Activated CD4-positive, alpha-beta T cell treated with anti-CD3 and anti-CD28 coated beads, Interleukin-2, amount 10 ng/mL, durations not matched to agents 24 days and 14 days (primary cell): ENCODE measurements at regions not wholly inside any gene's neighbourhood (a gene's known extent, or its start where the extent isn't known, plus 50 kb on each side); places are given as distances from the start of the nearest gene placed in this dataset.

Experiments
- DNase-seq: peaks from one replicate; pipeline ENCODE4 v3.0.0; 2022
- H3K27ac Mint-ChIP-seq: one replicate; pipeline ENCODE4 v1.8.0; 2022; ENCODE audit warnings: mild to moderate bottlenecking, mixed read lengths
- H3K27me3 Mint-ChIP-seq: one replicate; pipeline ENCODE4 v1.8.0; 2022; ENCODE audit warnings: mixed read lengths
- H3K36me3 Mint-ChIP-seq: one replicate; pipeline ENCODE4 v1.8.0; 2022; ENCODE audit warnings: low read depth, mild to moderate bottlenecking, mixed read lengths
- H3K4me1 Mint-ChIP-seq: one replicate; pipeline ENCODE4 v1.8.0; 2021; ENCODE audit warnings: mixed read lengths
- H3K4me3 Mint-ChIP-seq: one replicate; pipeline ENCODE4 v1.8.0; 2022; ENCODE audit warnings: mild to moderate bottlenecking, moderate library complexity, mixed read lengths
- H3K9me3 Mint-ChIP-seq: one replicate; pipeline ENCODE4 v1.8.0; 2021; ENCODE audit warnings: mixed read lengths
- intact Hi-C: fragments of 100-400 bp; cut with micrococcal nuclease; formaldehyde crosslinking; loops from one replicate; pipeline ENCODE4 v1.15.1; 2023

DNA sequence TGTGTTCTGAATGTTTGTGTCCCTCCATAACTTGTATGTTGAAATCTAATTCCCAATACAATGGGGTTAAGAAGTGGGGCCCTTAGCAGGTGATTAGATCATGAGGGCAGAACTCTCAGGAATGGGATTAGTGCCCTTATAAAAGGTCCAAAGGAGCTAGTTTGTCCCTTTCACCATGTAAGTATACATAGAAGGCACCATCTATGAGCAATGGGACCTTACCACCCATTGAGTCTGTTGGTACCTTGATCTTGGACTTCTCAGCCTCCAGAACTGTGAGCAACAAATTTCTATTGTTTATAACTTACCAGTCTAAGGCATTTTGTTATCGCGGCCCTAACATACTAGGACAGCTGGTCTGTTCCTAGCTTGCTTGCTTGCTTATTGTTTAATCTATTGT is 106.3 kb downstream of the MYCN start:
- intact Hi-C loops: no loop called here
- no peak for DNase-seq
- H3K27me3 Mint-ChIP-seq: no peaks in the 10 kb centered on the region

DNA sequence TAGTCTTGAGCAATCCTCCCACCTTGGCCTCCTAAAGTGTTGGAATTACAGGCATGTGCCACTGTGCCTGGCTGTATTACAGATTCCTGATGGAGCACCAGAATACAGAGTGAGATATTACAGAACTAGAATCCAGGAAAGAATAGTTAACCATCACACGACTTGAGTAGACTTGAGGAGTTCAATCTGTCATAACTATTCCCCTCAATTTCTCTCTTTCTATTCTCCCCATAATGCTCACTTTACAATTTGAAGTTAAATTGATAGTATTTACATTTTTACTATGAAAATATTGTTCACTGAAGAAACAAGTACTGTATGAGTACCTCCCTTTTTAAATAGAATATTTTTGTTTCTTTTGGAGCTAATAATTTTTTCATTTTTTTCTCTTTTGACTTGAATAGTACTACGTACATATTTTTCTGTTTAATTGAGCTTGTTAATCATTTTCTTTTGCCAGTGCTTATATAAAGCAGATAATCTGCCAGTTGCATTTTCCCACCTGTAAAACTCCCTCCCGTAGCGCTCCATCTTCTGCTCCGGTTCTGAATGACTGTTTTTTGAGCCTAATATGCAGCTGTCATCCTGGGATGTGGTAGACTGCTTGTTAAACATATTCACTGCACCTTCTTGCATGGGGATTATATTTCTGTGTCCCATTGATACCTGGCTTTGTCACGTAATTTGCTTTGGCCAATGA is 105.5 kb downstream of the MYCN start:
- Mint-ChIP-seq H3K4me3 (no peak overlapping the region), H3K4me1 (no peaks in the 10 kb centered on the region), H3K27ac (no peak overlapping the region), H3K27me3 (no peaks in the 10 kb centered on the region), H3K9me3 (no peaks in the 10 kb centered on the region), H3K36me3 (no peaks in the 10 kb centered on the region)
- no peak for DNase-seq
- intact Hi-C loops: no loop called here

More for the DNA sequence above, 106.3 kb downstream of the MYCN start:
- Mint-ChIP-seq H3K36me3 (no peaks in the 10 kb centered on the region), H3K4me3 (no peak overlapping the region), H3K9me3 (no peaks in the 10 kb centered on the region), H3K27ac (no peak overlapping the region), H3K4me1 (no peaks in the 10 kb centered on the region)

DNA sequence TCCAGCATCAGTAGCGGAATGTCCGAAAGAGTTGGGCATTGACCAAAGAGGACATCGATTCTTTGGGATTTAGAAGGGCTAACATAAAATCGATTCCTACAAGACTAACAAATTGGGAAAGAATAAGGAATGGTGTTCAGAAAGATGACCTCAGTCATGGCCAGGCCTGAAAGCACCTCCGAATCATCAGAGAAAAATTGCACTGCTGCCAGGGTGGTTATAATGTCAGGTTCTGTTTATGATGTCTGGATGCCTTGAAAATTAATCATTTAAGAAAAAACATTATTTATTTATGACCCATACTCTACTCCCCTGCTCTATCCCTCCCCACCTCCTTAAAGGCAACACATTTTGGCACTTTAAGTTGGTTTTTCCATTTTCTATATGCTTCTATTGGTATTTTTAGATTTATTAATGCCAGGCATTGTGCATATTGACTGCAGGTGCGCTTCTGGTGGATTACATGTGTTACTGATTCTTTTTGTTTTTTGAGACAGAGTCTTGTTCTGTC is 104.7 kb downstream of the MYCN start:
- H3K36me3 Mint-ChIP-seq: no peaks in the 10 kb centered on the region

DNA sequence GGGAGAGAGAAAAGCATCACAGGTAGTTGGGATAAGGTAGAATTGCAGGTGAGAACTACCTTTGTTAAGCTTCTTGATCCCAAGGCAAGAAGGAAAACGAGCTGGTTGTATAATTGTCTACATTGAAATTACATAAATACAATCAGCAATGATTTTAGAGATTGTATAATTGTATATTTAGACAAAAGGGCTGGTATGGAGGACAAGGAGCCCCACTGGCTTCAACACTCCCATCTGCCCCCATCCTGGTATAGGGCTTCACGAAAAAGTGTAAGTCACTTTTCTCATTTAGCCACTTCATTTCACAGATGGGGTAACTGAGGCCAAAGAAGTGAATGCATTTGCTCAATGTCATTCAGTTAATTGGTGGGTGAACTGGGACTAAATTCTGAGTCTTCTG is 103.3 kb downstream of the MYCN start:
- Mint-ChIP-seq H3K9me3 (no peaks in the 10 kb centered on the region), H3K36me3 (no peaks in the 10 kb centered on the region), H3K4me1 (no peaks in the 10 kb centered on the region), H3K4me3 (no peak overlapping the region), H3K27me3 (no peaks in the 10 kb centered on the region), H3K27ac (no peak overlapping the region)
- DNase-seq: no peak
- intact Hi-C loops: no loop called here

More for the DNA sequence above, 104.7 kb downstream of the MYCN start:
- intact Hi-C loops: no loop called here
- H3K9me3 Mint-ChIP-seq: no peaks in the 10 kb centered on the region
- H3K4me1 Mint-ChIP-seq: no peaks in the 10 kb centered on the region
- DNase-seq: no peak
- no peaks in the 10 kb centered on the region for H3K27me3 Mint-ChIP-seq
- H3K27ac Mint-ChIP-seq: no peak overlapping the region
- H3K4me3 Mint-ChIP-seq: no peak overlapping the region

DNA sequence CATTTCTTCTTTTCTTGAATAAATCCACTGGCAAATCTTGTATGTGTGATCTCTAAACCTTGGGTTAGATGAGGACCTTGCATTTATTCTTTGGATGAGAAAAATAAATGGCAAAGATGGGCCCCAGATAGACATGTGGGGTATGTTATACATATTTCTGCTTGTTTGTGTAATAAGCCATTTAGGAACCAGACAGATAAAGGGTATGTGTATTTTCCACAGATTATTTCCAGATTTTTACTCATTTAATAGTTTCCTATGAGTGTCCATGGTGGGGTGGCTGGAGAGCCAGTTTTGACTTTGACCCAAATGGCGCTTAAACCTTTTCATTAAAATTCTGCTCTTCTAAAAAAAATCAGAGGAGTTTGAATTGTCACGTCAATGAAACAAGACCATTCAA is 102.8 kb downstream of the MYCN start:
- Mint-ChIP-seq H3K4me1 (no peaks in the 10 kb centered on the region), H3K4me3 (no peak overlapping the region), H3K27me3 (no peaks in the 10 kb centered on the region), H3K27ac (no peak overlapping the region), H3K36me3 (no peaks in the 10 kb centered on the region), H3K9me3 (no peaks in the 10 kb centered on the region)
- no peak for DNase-seq
- intact Hi-C loops: no loop called here

DNA sequence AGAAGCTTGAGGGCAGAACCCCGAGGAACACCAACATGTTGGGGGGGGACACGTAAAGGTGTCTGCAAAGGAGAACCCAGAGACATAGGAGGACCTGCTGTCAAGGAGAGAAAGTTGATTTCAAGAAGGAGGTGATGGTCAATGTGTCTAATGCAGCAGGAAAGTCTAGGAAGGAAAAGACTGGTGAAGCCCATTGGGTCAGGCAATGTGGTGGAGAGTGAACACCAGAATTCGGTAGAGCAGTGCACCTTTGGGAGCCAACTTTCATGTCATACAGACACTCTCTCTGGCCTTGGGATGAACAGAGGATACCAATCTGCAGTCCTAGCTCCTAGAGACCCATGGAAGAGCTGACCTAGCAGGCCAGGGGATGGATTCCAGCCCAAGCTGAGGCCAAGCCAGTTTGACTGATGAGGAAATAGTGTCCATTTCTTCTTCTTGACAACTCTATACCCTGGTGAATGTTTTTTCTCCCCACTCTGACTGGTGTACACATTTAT is 101.9 kb downstream of the MYCN start:
- no peaks in the 10 kb centered on the region for H3K36me3 Mint-ChIP-seq
- DNase-seq: no peak
- H3K9me3 Mint-ChIP-seq: no peaks in the 10 kb centered on the region
- H3K27ac Mint-ChIP-seq: no peak overlapping the region
- intact Hi-C loops: no loop called here
- no peaks in the 10 kb centered on the region for H3K4me1 Mint-ChIP-seq
- no peak overlapping the region for H3K4me3 Mint-ChIP-seq
- H3K27me3 Mint-ChIP-seq: no peaks in the 10 kb centered on the region

DNA sequence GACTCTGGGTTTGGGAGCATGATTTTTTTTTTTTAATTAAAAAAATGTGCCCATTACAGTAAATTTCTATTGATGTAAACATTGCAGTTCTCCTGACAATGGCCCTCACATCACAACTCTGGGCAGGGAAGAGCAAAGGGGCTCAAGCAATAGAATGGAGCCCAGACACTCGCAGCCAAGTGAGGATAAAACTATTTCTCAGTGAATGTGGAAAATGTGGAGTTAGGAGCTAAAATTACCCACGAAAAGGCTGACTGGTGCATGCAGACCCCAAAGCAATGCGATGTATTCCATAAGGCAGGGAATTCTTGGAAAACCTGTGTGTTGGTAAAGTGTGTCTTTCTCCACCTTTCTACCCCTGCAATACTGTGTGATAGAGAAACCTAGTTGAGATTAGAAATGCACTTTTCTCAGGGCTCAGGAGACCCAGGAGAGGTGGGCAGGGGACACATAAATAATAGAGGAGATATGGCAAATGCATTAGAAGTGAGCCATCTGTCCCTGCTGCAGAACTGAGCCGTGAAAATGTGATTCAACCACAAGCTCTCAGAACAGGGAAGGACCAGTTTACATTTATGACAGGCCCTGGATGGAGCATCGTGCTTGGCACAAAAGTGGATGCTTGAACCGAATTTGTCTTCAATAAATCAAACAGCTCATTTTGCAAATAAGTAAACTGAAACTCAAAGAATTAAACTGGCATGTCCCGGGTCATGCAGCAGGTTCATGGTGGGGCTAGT is 100.1 kb downstream of the MYCN start:
- no peak overlapping the region for H3K27ac Mint-ChIP-seq
- intact Hi-C loops: no loop called here
- H3K36me3 Mint-ChIP-seq: no peaks in the 10 kb centered on the region

DNA sequence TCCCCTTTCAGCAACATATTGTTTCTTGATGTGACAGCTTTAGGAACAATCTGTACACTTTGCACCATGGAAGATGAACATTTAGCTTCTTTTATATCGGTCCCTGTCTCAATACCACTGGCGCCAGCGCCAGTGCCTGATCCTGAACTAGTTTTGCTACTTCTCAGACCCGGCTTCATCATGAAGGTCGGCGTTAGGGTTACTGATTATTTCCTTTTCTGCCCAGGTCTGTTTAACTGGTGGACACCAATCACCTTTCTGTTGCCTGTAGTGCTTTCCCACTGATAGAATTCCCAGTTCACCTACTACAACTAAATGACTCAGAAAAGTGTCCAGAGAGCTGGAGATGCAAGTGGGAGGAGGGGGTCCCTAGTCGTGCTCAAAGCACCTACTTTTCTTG is 99.5 kb downstream of the MYCN start:
- no peaks in the 10 kb centered on the region for H3K27me3 Mint-ChIP-seq
- intact Hi-C loops: no loop called here
- no peak for DNase-seq
- no peaks in the 10 kb centered on the region for H3K4me1 Mint-ChIP-seq
- no peaks in the 10 kb centered on the region for H3K36me3 Mint-ChIP-seq
- H3K9me3 Mint-ChIP-seq: no peaks in the 10 kb centered on the region
- H3K4me3 Mint-ChIP-seq: no peak overlapping the region
- H3K27ac Mint-ChIP-seq: no peak overlapping the region

More for the DNA sequence above, 100.1 kb downstream of the MYCN start:
- no peaks in the 10 kb centered on the region for H3K4me1 Mint-ChIP-seq
- H3K27me3 Mint-ChIP-seq: no peaks in the 10 kb centered on the region
- no peak overlapping the region for H3K4me3 Mint-ChIP-seq
- no peaks in the 10 kb centered on the region for H3K9me3 Mint-ChIP-seq
- no peak for DNase-seq

DNA sequence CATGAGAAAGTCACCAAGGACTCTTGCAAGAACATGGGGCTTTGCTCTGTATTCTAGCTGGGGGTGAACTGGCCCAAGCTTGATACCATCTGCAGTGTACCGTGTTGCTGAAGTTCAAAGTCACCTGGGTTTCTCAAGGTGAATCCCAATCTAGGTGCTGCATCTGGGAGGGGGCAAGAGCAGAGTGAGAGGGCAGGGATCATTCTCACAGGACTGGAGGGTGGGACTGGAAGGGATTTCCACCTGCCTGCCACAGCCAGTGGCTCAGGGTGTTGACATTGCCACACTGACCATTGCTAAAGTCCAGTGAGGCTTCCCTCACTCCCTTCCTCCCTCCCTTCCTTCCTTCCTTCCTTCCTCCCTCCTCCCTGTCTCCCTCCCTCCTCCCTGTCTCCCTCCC is 98.7 kb downstream of the MYCN start:
- no peak overlapping the region for H3K27ac Mint-ChIP-seq
- no peaks in the 10 kb centered on the region for H3K9me3 Mint-ChIP-seq
- H3K4me3 Mint-ChIP-seq: no peak overlapping the region
- no peaks in the 10 kb centered on the region for H3K4me1 Mint-ChIP-seq
- intact Hi-C loops: no loop called here
- no peaks in the 10 kb centered on the region for H3K27me3 Mint-ChIP-seq
- H3K36me3 Mint-ChIP-seq: no peaks in the 10 kb centered on the region
- DNase-seq: no peak

DNA sequence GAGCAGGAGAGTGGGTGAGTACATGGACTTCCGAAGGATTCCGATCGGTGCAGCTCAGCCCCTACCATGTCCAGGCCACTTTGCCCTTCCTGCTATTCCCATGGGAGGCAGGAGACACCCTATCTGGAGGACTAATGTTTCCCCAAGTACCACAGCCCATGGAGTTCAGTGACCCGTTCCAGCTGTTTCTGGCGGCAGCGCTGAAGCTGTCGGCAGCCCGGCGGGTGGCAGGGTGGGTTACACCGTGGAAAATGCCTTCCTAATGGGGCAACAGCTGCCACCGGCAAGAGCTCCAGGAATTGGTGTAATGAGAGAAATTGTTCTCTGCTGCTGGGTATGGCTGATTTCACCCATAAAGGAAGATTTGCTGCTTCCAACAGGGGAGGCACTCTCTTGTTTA is 98.3 kb downstream of the MYCN start:
- Mint-ChIP-seq H3K27me3 (no peaks in the 10 kb centered on the region), H3K9me3 (no peaks in the 10 kb centered on the region), H3K36me3 (no peaks in the 10 kb centered on the region), H3K27ac (no peak overlapping the region), H3K4me3 (no peak overlapping the region), H3K4me1 (no peaks in the 10 kb centered on the region)
- DNase-seq: no peak
- intact Hi-C loops: no loop called here

DNA sequence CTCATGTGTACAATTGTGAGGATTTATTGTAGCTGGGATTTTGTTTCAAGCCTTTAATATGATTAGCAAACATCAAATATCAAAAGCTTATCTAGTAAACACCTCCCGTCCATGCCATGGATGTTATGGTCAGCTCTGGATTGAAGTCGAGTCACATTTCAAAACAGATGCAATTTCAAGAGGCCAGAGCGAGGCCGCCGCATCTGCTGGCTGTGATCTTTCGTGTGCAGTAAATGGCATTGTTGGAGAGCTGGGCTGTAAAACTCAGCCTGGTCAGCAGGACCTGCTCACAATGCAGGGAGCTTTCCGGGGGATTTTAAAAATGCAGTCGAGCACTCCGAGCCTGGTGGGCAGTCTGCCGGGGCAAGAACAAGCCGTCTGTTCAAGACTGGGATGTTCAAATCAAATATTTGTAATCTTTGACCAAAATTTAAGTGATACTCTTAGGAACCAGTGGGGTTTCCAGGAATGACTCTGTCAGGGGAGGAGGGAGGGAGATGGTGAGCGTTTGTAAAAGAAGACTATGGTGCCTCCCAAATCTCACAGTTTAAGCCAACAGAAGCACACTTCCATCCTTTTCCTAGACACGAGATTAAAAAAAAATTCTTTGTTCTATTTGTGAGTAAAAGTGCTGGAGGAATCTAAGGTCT is 97.6 kb downstream of the MYCN start:
- H3K36me3 Mint-ChIP-seq: no peaks in the 10 kb centered on the region
- H3K4me3 Mint-ChIP-seq: no peak overlapping the region
- no peak overlapping the region for H3K27ac Mint-ChIP-seq
- intact Hi-C loops: no loop called here
- no peaks in the 10 kb centered on the region for H3K9me3 Mint-ChIP-seq
- no peaks in the 10 kb centered on the region for H3K4me1 Mint-ChIP-seq
- H3K27me3 Mint-ChIP-seq: no peaks in the 10 kb centered on the region
- no peak for DNase-seq

DNA sequence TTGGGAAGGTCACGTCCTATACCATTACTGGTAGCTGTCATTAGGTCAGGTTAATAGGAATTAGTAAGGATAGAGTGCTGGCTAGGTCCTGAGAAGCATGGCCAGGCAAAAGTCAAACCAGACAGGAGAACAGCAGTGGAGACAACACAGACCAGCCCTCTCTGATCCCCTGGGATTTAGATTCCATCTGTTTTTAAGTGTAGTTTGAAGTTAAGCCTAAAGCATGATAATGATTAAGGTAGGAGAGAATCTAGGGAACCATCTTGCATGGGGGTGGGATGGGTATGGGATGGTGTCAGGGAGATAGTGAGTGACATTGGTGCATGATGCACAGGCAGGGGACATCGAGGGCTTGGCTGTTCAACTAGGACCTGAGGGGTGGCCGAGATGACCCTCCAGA is 96.6 kb downstream of the MYCN start:
- intact Hi-C loops: no loop called here
- Mint-ChIP-seq H3K4me1 (no peaks in the 10 kb centered on the region), H3K27me3 (no peaks in the 10 kb centered on the region), H3K4me3 (no peak overlapping the region), H3K36me3 (no peaks in the 10 kb centered on the region), H3K27ac (no peak overlapping the region), H3K9me3 (no peaks in the 10 kb centered on the region)
- DNase-seq: no peak

DNA sequence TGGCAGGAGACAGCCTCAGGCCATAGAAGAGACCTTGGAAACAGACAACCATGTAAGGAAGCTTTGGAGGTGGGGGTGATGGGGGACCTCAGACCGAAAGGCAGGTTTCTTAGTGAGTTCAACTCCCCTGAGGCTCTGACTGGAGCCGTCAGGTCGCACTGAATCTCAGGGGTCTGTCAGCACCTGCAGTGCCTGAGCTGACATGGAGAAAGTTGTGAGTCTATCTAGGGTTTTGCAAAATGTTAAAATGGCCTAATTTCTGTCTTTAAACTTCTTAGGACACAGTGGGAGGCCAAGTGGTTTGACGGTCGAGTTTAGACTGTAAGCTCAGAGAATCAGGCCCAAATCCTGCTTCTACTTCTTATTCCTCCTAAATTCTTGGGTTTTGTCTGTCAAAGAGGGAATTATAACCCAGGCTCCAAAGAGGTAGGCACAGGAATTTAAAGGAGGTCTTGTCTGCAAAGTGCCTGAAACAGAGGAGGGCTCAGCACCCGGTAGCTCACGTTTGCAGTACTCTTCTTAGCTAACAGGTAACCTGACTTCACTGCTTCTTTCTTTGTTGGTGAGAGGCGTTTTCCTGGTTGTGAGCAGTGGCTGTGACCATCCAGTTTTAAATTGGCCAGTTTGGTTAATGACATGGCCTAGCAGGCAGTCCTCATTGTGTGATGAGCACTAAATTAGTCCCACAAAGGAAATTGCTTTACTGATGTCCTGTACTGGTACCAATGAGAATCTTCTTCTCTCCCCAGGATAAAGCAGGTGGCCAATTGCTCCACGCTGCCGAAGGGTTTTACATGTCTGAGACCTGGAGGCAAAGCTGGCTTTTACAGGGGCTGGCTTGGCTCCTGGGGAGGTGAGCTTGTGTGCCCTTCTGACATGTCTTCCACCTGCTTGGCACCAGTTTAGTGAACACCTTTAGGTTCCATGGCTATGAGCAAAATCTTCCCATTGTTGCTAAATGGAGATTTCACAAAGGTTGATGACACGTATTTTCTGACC is 95.7 kb downstream of the MYCN start:
- intact Hi-C loops: no loop called here
- no peak for DNase-seq
- no peaks in the 10 kb centered on the region for H3K4me1 Mint-ChIP-seq

More for the DNA sequence above, 95.7 kb downstream of the MYCN start:
- Mint-ChIP-seq H3K36me3 (no peaks in the 10 kb centered on the region), H3K9me3 (no peaks in the 10 kb centered on the region), H3K4me3 (no peak overlapping the region), H3K27me3 (no peaks in the 10 kb centered on the region), H3K27ac (no peak overlapping the region)
